ENCODE measurements at regions not wholly inside any gene's neighbourhood (a gene's known extent, or its start where the extent isn't known, plus 50 kb on each side); places are given as distances from the start of the nearest gene placed in this dataset.
"Not testable (repeated sequence)": the region's sequence is repeated elsewhere in the genome, so short reads cannot be mapped to it uniquely, and the experiment has no call there.

- no peak for TF ChIP-seq CTCF (conservative IDR thresholded peaks at IDR 0.05)
- no peaks in the 10 kb centered on the region for H3K36me3 Mint-ChIP-seq (ENCODE audit: low read depth)
- DNase-seq (ENCODE audit: low read depth, low spot score), result no peak
- peaks cover 2% of the 10 kb centered on the region for H3K9me3 Mint-ChIP-seq
- H3K27ac Mint-ChIP-seq (ENCODE audit: unreplicated experiment), result no peak overlapping the region
- peaks cover 12% of the 10 kb centered on the region for H3K4me1 Mint-ChIP-seq
- no peak overlapping the region for H3K4me3 Mint-ChIP-seq
- no peaks in the 10 kb centered on the region for H3K27me3 Mint-ChIP-seq (ENCODE audit: low read depth)
These were observed 78.8 kb upstream of the FAT4 start for GRCh38 chr4:125235971-125236370.

- Mint-ChIP-seq H3K27me3 (ENCODE audit: low read depth) (no peaks in the 10 kb centered on the region), H3K36me3 (ENCODE audit: low read depth) (no peaks in the 10 kb centered on the region), H3K4me1 (peaks cover 12% of the 10 kb centered on the region), H3K9me3 (peaks cover 2% of the 10 kb centered on the region), H3K4me3 (no peak overlapping the region), H3K27ac (ENCODE audit: unreplicated experiment) (no peak overlapping the region)
- no peak for TF ChIP-seq CTCF (conservative IDR thresholded peaks at IDR 0.05)
- no peak for DNase-seq (ENCODE audit: low read depth, low spot score)
These were observed 83.1 kb upstream of the FAT4 start for GRCh38 chr4:125231661-125232060.

GRCh38 chr4:125229596-125230058 is 85.1 kb upstream of the FAT4 start:
- Mint-ChIP-seq H3K4me1 (no peaks in the 10 kb centered on the region), H3K36me3 (ENCODE audit: low read depth) (no peaks in the 10 kb centered on the region), H3K9me3 (peaks cover 2% of the 10 kb centered on the region), H3K27me3 (ENCODE audit: low read depth) (no peaks in the 10 kb centered on the region), H3K27ac (ENCODE audit: unreplicated experiment) (no peak overlapping the region), H3K4me3 (no peak overlapping the region)
- DNase-seq (ENCODE audit: low read depth, low spot score), result no peak
- TF ChIP-seq CTCF (conservative IDR thresholded peaks at IDR 0.05), result no peak

GRCh38 chr4:125225806-125226205 is 88.9 kb upstream of the FAT4 start:
- no peak for TF ChIP-seq CTCF (conservative IDR thresholded peaks at IDR 0.05)
- no peaks in the 10 kb centered on the region for H3K9me3 Mint-ChIP-seq
- H3K4me1 Mint-ChIP-seq, result no peaks in the 10 kb centered on the region
- DNase-seq (ENCODE audit: low read depth, low spot score), result no peak
- no peaks in the 10 kb centered on the region for H3K27me3 Mint-ChIP-seq (ENCODE audit: low read depth)
- H3K4me3 Mint-ChIP-seq, result no peak overlapping the region
- no peak overlapping the region for H3K27ac Mint-ChIP-seq (ENCODE audit: unreplicated experiment)
- H3K36me3 Mint-ChIP-seq (ENCODE audit: low read depth), result no peaks in the 10 kb centered on the region

GRCh38 chr4:125200556-125200955 is 114.2 kb upstream of the FAT4 start:
- Mint-ChIP-seq H3K4me1 (no peaks in the 10 kb centered on the region), H3K36me3 (ENCODE audit: low read depth) (no peaks in the 10 kb centered on the region), H3K27me3 (ENCODE audit: low read depth) (no peaks in the 10 kb centered on the region), H3K27ac (ENCODE audit: unreplicated experiment) (no peak overlapping the region), H3K4me3 (no peak overlapping the region), H3K9me3 (peaks cover 11% of the 10 kb centered on the region)
- TF ChIP-seq CTCF (conservative IDR thresholded peaks at IDR 0.05), result no peak
- no peak for DNase-seq (ENCODE audit: low read depth, low spot score)

- Mint-ChIP-seq H3K9me3 (peaks cover 13% of the 10 kb centered on the region), H3K4me1 (no peaks in the 10 kb centered on the region), H3K27ac (ENCODE audit: unreplicated experiment) (no peak overlapping the region), H3K27me3 (ENCODE audit: low read depth) (no peaks in the 10 kb centered on the region), H3K36me3 (ENCODE audit: low read depth) (no peaks in the 10 kb centered on the region), H3K4me3 (no peak overlapping the region)
- no peak for DNase-seq (ENCODE audit: low read depth, low spot score)
- no peak for TF ChIP-seq CTCF (conservative IDR thresholded peaks at IDR 0.05)
These were observed 115.8 kb upstream of the FAT4 start for GRCh38 chr4:125198916-125199315.

GRCh38 chr4:125191874-125192459 is 122.8 kb upstream of the FAT4 start:
- H3K4me1 Mint-ChIP-seq; DNase-seq (ENCODE audit: low read depth, low spot score); H3K4me3 Mint-ChIP-seq; H3K36me3 Mint-ChIP-seq (ENCODE audit: low read depth); H3K9me3 Mint-ChIP-seq; H3K27ac Mint-ChIP-seq (ENCODE audit: unreplicated experiment); H3K27me3 Mint-ChIP-seq (ENCODE audit: low read depth): not testable (repeated sequence)

Data from neural crest cell (in vitro differentiated cells).